ENCODE measurements at regions not wholly inside any gene's neighbourhood (a gene's known extent, or its start where the extent isn't known, plus 50 kb on each side); places are given as distances from the start of the nearest gene placed in this dataset.

GRCh38 chr22:48351376-48352085 lies 1476.1 kb downstream of the BRD1 start:
- no peak overlapping the region for H3K4me3 ChIP-seq
- WGBS, 2 donors: 78 to 83% methylated on average over 13 of the region's 13 CpGs
- H3K27me3 ChIP-seq: no peaks in the 10 kb centered on the region

GRCh38 chr22:48350456-48350855 lies 1477.2 kb downstream of the BRD1 start:
- WGBS, 2 donors: 70 to 75% methylated on average over 7 of the region's 7 CpGs
- Histone ChIP-seq H3K4me3 (no peak overlapping the region), H3K9me3 (no peaks in the 10 kb centered on the region), H3K4me1 (no peaks in the 10 kb centered on the region), H3K27me3 (no peaks in the 10 kb centered on the region), H3K27ac (no peak overlapping the region), H3K36me3 (no peaks in the 10 kb centered on the region)
- intact Hi-C loops (cut with DNase I): no loop called here
- DNase-seq: peak; percentile 40
- no peak for TF ChIP-seq POLR2A (IDR thresholded peaks at IDR 0.05)
- TF ChIP-seq CTCF (IDR thresholded peaks at IDR 0.05): no peak
- TF ChIP-seq POLR2AphosphoS5 (IDR thresholded peaks at IDR 0.05): no peak
- TF ChIP-seq EP300 (IDR thresholded peaks at IDR 0.05): no peak

More at GRCh38 chr22:48351376-48352085, 1476.1 kb downstream of the BRD1 start:
- Histone ChIP-seq H3K9me3 (no peaks in the 10 kb centered on the region), H3K4me1 (no peaks in the 10 kb centered on the region), H3K27ac (no peak overlapping the region), H3K36me3 (no peaks in the 10 kb centered on the region)
- TF ChIP-seq POLR2AphosphoS5 (IDR thresholded peaks at IDR 0.05) (no peak), EP300 (IDR thresholded peaks at IDR 0.05) (no peak), CTCF (IDR thresholded peaks at IDR 0.05) (no peak), POLR2A (IDR thresholded peaks at IDR 0.05) (no peak)
- intact Hi-C loops (cut with DNase I): no loop called here
- DNase-seq: peak; percentile 40

GRCh38 chr22:48348855-48349254 lies 1478.8 kb downstream of the BRD1 start:
- 89 to 94% methylated on average over 1 of the region's 1 CpG for WGBS, 2 donors
- TF ChIP-seq CTCF (IDR thresholded peaks at IDR 0.05): no peak
- DNase-seq: no peak
- Histone ChIP-seq H3K27me3 (no peaks in the 10 kb centered on the region), H3K4me1 (no peaks in the 10 kb centered on the region), H3K27ac (no peak overlapping the region), H3K9me3 (no peaks in the 10 kb centered on the region), H3K4me3 (no peak overlapping the region), H3K36me3 (no peaks in the 10 kb centered on the region)
- intact Hi-C loops (cut with DNase I): no loop called here

GRCh38 chr22:48347311-48347710 lies 1480.4 kb downstream of the BRD1 start:
- Histone ChIP-seq H3K27me3 (no peaks in the 10 kb centered on the region), H3K27ac (no peak overlapping the region), H3K4me1 (no peaks in the 10 kb centered on the region), H3K9me3 (no peaks in the 10 kb centered on the region), H3K36me3 (no peaks in the 10 kb centered on the region), H3K4me3 (no peak overlapping the region)
- WGBS, 2 donors: 59 to 73% methylated on average over 9 of the region's 9 CpGs
- TF ChIP-seq CTCF (IDR thresholded peaks at IDR 0.05): no peak
- no peak for TF ChIP-seq EP300 (IDR thresholded peaks at IDR 0.05)
- no peak for TF ChIP-seq POLR2A (IDR thresholded peaks at IDR 0.05)
- TF ChIP-seq POLR2AphosphoS5 (IDR thresholded peaks at IDR 0.05): no peak
- DNase-seq: peak; percentile 30
- intact Hi-C loops (cut with DNase I): no loop called here

- no peak overlapping the region for H3K4me3 ChIP-seq
- no peaks in the 10 kb centered on the region for H3K27me3 ChIP-seq
- no peaks in the 10 kb centered on the region for H3K9me3 ChIP-seq
- intact Hi-C loops (cut with DNase I): no loop called here
- TF ChIP-seq POLR2AphosphoS5 (IDR thresholded peaks at IDR 0.05): no peak
- no peak for TF ChIP-seq EP300 (IDR thresholded peaks at IDR 0.05)
- TF ChIP-seq POLR2A (IDR thresholded peaks at IDR 0.05): no peak
- TF ChIP-seq CTCF (IDR thresholded peaks at IDR 0.05): no peak
- H3K36me3 ChIP-seq: no peaks in the 10 kb centered on the region
- no peak overlapping the region for H3K27ac ChIP-seq
- DNase-seq: peak; percentile 29
- 82 to 88% methylated on average over 13 of the region's 13 CpGs for WGBS, 2 donors
- no peaks in the 10 kb centered on the region for H3K4me1 ChIP-seq
Observed at GRCh38 chr22:48346911-48347310, 1480.8 kb downstream of the BRD1 start.
